OCI-LY1 (cell line): ENCODE measurements at regions not wholly inside any gene's neighbourhood (a gene's known extent, or its start where the extent isn't known, plus 50 kb on each side); places are given as distances from the start of the nearest gene placed in this dataset.

Experiments
- H2AFZ ChIP-seq: fragments of 200-600 bp; sonication (generic), shearing (Covaris generic); 2 replicates; pipeline ENCODE4 v1.6.0; 2014; ENCODE audit warnings: antibody characterized with exemption, mild to moderate bottlenecking, low read length
- H3F3A ChIP-seq: fragments of 200-600 bp; sonication (generic), shearing (Covaris generic); 2 replicates; pipeline ENCODE4 v1.6.0; 2014; ENCODE audit warnings: mild to moderate bottlenecking, antibody characterized with exemption, low read length, moderate library complexity; ENCODE audit not compliant: insufficient read depth
- H3K27ac ChIP-seq: fragments of 200-600 bp; sonication (generic); 2 replicates; pipeline ENCODE4 v1.5.1; 2014; ENCODE audit warnings: low read length, mixed run types, mild to moderate bottlenecking, low read depth; ENCODE audit not compliant: poor library complexity, severe bottlenecking
- H3K27me3 ChIP-seq: fragments of 200-600 bp; sonication (generic); 2 replicates; pipeline ENCODE4 v1.6.0; 2014; ENCODE audit warnings: antibody characterized with exemption, mild to moderate bottlenecking, low read length, moderate library complexity; ENCODE audit not compliant: insufficient read depth
- H3K36me3 ChIP-seq: fragments of 200-600 bp; sonication (generic); 2 replicates; pipeline ENCODE4 v1.6.1; 2014; ENCODE audit warnings: mild to moderate bottlenecking, antibody characterized with exemption, low read length, moderate library complexity, mixed read lengths; ENCODE audit not compliant: insufficient read depth
- H3K4me1 ChIP-seq: fragments of 200-600 bp; sonication (generic); 2 replicates; pipeline ENCODE4 v1.5.1; 2014; ENCODE audit warnings: mild to moderate bottlenecking, low read length, moderate library complexity; ENCODE audit not compliant: insufficient read depth, severe bottlenecking
- H3K4me2 ChIP-seq: fragments of 200-600 bp; sonication (generic), shearing (Covaris generic); 2 replicates; pipeline ENCODE4 v1.6.1; 2014; ENCODE audit warnings: low read length
- H3K4me3 ChIP-seq: fragments of 200-600 bp; sonication (generic); 2 replicates; pipeline ENCODE4 v1.5.1; 2014; ENCODE audit warnings: low read length, low read depth, mild to moderate bottlenecking, mixed read lengths; ENCODE audit not compliant: poor library complexity, severe bottlenecking
- H3K79me2 ChIP-seq: fragments of 200-600 bp; shearing (Covaris generic); 2 replicates; pipeline ENCODE4 v1.6.1; 2016; ENCODE audit warnings: mixed run types, low read length, mixed read lengths; ENCODE audit not compliant: insufficient read depth
- H3K9ac ChIP-seq: fragments of 200-600 bp; sonication (generic), shearing (Covaris generic); 2 replicates; pipeline ENCODE4 v1.6.1; 2014; ENCODE audit warnings: mild to moderate bottlenecking, low read length, mixed read lengths
- H3K9me2 ChIP-seq: fragments of 200-600 bp; sonication (generic), shearing (Covaris generic); 2 replicates; pipeline ENCODE4 v1.6.1; 2014; ENCODE audit warnings: low read depth, mild to moderate bottlenecking, low read length, mixed read lengths
- H3K9me3 ChIP-seq: fragments of 200-600 bp; shearing (Covaris generic); 2 replicates; pipeline ENCODE4 v1.6.1; 2014; ENCODE audit warnings: low read length, mixed read lengths
- H4K20me1 ChIP-seq: fragments of 200-600 bp; sonication (generic), shearing (Covaris generic); 2 replicates; pipeline ENCODE4 v1.6.0; 2016; ENCODE audit warnings: mild to moderate bottlenecking, low read length; ENCODE audit not compliant: insufficient read depth
- CTCF ChIP-seq: fragments of 200-600 bp; sonication (generic), shearing (Covaris generic); IDR thresholded peaks from 2 replicates; pipeline ENCODE4 v1.5.1; 2017; ENCODE audit warnings: mild to moderate bottlenecking, antibody characterized with exemption, low read length, moderate library complexity, mixed read lengths
- EZH2 ChIP-seq: fragments of 200-600 bp; sonication (generic), shearing (Covaris generic); IDR thresholded peaks from 2 replicates; pipeline ENCODE4 v1.8.0; 2017; ENCODE audit warnings: borderline replicate concordance, mixed run types, mild to moderate bottlenecking, antibody characterized with exemption, low read length, moderate library complexity, mixed read lengths

GRCh38 chr5:26054594-26054993, 983.8 kb downstream of the CDH9 start:
- no peaks in the 10 kb centered on the region for H3K9me2 ChIP-seq
- H3K36me3 ChIP-seq, result no peaks in the 10 kb centered on the region
- no peak overlapping the region for H3K4me3 ChIP-seq
- H3K27ac ChIP-seq, result no peak overlapping the region
- H4K20me1 ChIP-seq, result no peaks in the 10 kb centered on the region
- no peaks in the 10 kb centered on the region for H3F3A ChIP-seq
- H3K9me3 ChIP-seq, result no peaks in the 10 kb centered on the region
- no peak for TF ChIP-seq CTCF
- no peak for TF ChIP-seq EZH2
- H3K9ac ChIP-seq, result no peak overlapping the region
- H3K4me2 ChIP-seq, result no peak overlapping the region
- no peaks in the 10 kb centered on the region for H3K79me2 ChIP-seq
- no peaks in the 10 kb centered on the region for H3K4me1 ChIP-seq
- no peak overlapping the region for H2AFZ ChIP-seq
- H3K27me3 ChIP-seq, result no peaks in the 10 kb centered on the region

- TF ChIP-seq CTCF (no peak), EZH2 (no peak)
Observed at GRCh38 chr5:26034813-26035212, 1003.6 kb downstream of the CDH9 start.

GRCh38 chr5:26031481-26031880, 1006.9 kb downstream of the CDH9 start:
- H3K27ac ChIP-seq, result no peak overlapping the region
- no peaks in the 10 kb centered on the region for H3F3A ChIP-seq
- H3K4me3 ChIP-seq, result no peak overlapping the region
- no peak overlapping the region for H3K4me2 ChIP-seq
- TF ChIP-seq CTCF (no peak), EZH2 (no peak)
- H3K9me3 ChIP-seq, result no peaks in the 10 kb centered on the region
- no peaks in the 10 kb centered on the region for H3K4me1 ChIP-seq
- H3K9me2 ChIP-seq, result no peaks in the 10 kb centered on the region
- H3K36me3 ChIP-seq, result no peaks in the 10 kb centered on the region
- no peaks in the 10 kb centered on the region for H4K20me1 ChIP-seq
- no peaks in the 10 kb centered on the region for H3K27me3 ChIP-seq
- no peak overlapping the region for H3K9ac ChIP-seq
- H2AFZ ChIP-seq, result no peak overlapping the region
- H3K79me2 ChIP-seq, result no peaks in the 10 kb centered on the region

More at GRCh38 chr5:26034813-26035212, 1003.6 kb downstream of the CDH9 start:
- H2AFZ ChIP-seq, result no peak overlapping the region
- no peak overlapping the region for H3K27ac ChIP-seq
- H3K27me3 ChIP-seq, result no peaks in the 10 kb centered on the region
- no peak overlapping the region for H3K4me2 ChIP-seq
- no peaks in the 10 kb centered on the region for H3K79me2 ChIP-seq
- no peaks in the 10 kb centered on the region for H4K20me1 ChIP-seq
- no peak overlapping the region for H3K9ac ChIP-seq
- no peaks in the 10 kb centered on the region for H3K9me3 ChIP-seq
- no peaks in the 10 kb centered on the region for H3K4me1 ChIP-seq
- H3F3A ChIP-seq, result no peaks in the 10 kb centered on the region
- no peaks in the 10 kb centered on the region for H3K9me2 ChIP-seq
- H3K36me3 ChIP-seq, result no peaks in the 10 kb centered on the region
- no peak overlapping the region for H3K4me3 ChIP-seq
